GM12891 (cell line): ENCODE measurements at regions not wholly inside any gene's neighbourhood (a gene's known extent, or its start where the extent isn't known, plus 50 kb on each side); places are given as distances from the start of the nearest gene placed in this dataset.

ENCODE experiments used
- DNase-seq: peaks from one replicate; pipeline ENCODE4 v3.0.0; 2011; ENCODE audit warnings: low spot score; ENCODE audit not compliant: insufficient read length
- FAIRE-seq: peaks from 2 replicates; lab custom pipeline; 2011; peaks lifted over from hg19 to GRCh38; lab: Jason Lieb, UNC
- PAX5 ChIP-seq: IDR thresholded peaks from 2 replicates; pipeline ENCODE4 v1.6.1; 2011; ENCODE audit warnings: low read length, moderate library complexity, mild to moderate bottlenecking; ENCODE audit not compliant: insufficient read depth, severe bottlenecking
- POLR2A ChIP-seq: IDR thresholded peaks from 2 replicates; pipeline ENCODE4 v1.6.1; 2011; ENCODE audit warnings: low read depth, low read length, control low read depth
- POLR2AphosphoS5 ChIP-seq: IDR thresholded peaks from 2 replicates; pipeline ENCODE4 v1.6.1; 2011; ENCODE audit warnings: low read depth, low read length, control low read depth
- POU2F2 ChIP-seq: IDR thresholded peaks from 2 replicates; pipeline ENCODE4 v1.6.1; 2011; ENCODE audit warnings: low read depth, mild to moderate bottlenecking, control low read depth, low read length, moderate library complexity
- SPI1 ChIP-seq: IDR thresholded peaks from 2 replicates; pipeline ENCODE4 v1.6.1; 2011; ENCODE audit warnings: low read depth, low read length, control low read depth
- TAF1 ChIP-seq: IDR thresholded peaks from 2 replicates; pipeline ENCODE4 v1.6.1; 2011; ENCODE audit warnings: low read depth, low read length, control low read depth

- DNase-seq (no peak), FAIRE-seq (no peak)
- TF ChIP-seq PAX5 (no peak), POLR2AphosphoS5 (no peak), TAF1 (no peak), POLR2A (no peak), SPI1 (no peak), POU2F2 (no peak)
Observed at GRCh38 chr13:80642641-80643040, 301.7 kb upstream of the SPRY2 start.

GRCh38 chr13:80633251-80633650, 292.3 kb upstream of the SPRY2 start:
- FAIRE-seq (no peak), DNase-seq (no peak)
- TF ChIP-seq POLR2A: no peak
- TF ChIP-seq TAF1: no peak
- TF ChIP-seq SPI1: no peak
- TF ChIP-seq POU2F2: no peak
- TF ChIP-seq POLR2AphosphoS5: no peak
- no peak for TF ChIP-seq PAX5

GRCh38 chr13:80630685-80631121, 289.8 kb upstream of the SPRY2 start:
- TF ChIP-seq TAF1 (no peak), PAX5 (no peak), POLR2AphosphoS5 (no peak), SPI1 (no peak), POLR2A (no peak), POU2F2 (no peak)
- no peak for DNase-seq
- no peak for FAIRE-seq

- no peak for FAIRE-seq
- DNase-seq: no peak
- TF ChIP-seq POLR2A (no peak), PAX5 (no peak)
Observed at GRCh38 chr13:80618781-80619180, 277.9 kb upstream of the SPRY2 start.

GRCh38 chr13:80612804-80613203, 271.9 kb upstream of the SPRY2 start:
- TF ChIP-seq POLR2AphosphoS5: no peak
- TF ChIP-seq TAF1: no peak
- no peak for TF ChIP-seq POLR2A
- no peak for DNase-seq
- no peak for FAIRE-seq

GRCh38 chr13:80611310-80611709, 270.4 kb upstream of the SPRY2 start:
- DNase-seq (no peak), FAIRE-seq (no peak)
- no peak for TF ChIP-seq PAX5
- TF ChIP-seq SPI1: no peak
- TF ChIP-seq POLR2AphosphoS5: no peak
- no peak for TF ChIP-seq TAF1
- no peak for TF ChIP-seq POU2F2
- TF ChIP-seq POLR2A: no peak

GRCh38 chr13:80605716-80606115, 264.8 kb upstream of the SPRY2 start:
- TF ChIP-seq POLR2AphosphoS5: no peak
- TF ChIP-seq POLR2A: no peak
- no peak for TF ChIP-seq SPI1
- no peak for TF ChIP-seq POU2F2
- no peak for DNase-seq
- FAIRE-seq: no peak

- FAIRE-seq (no peak), DNase-seq (no peak)
- TF ChIP-seq POU2F2 (no peak), POLR2AphosphoS5 (no peak), SPI1 (no peak), TAF1 (no peak)
Observed at GRCh38 chr13:80605011-80605410, 264.1 kb upstream of the SPRY2 start.

GRCh38 chr13:80604098-80604497, 263.2 kb upstream of the SPRY2 start:
- FAIRE-seq: no peak
- no peak for TF ChIP-seq SPI1
- no peak for TF ChIP-seq PAX5
- TF ChIP-seq POU2F2: no peak
- TF ChIP-seq TAF1: no peak
- no peak for TF ChIP-seq POLR2AphosphoS5
- TF ChIP-seq POLR2A: no peak
- DNase-seq: no peak

- FAIRE-seq (no peak), DNase-seq (no peak)
- TF ChIP-seq PAX5: no peak
- TF ChIP-seq POLR2AphosphoS5: no peak
- no peak for TF ChIP-seq TAF1
- no peak for TF ChIP-seq POU2F2
- no peak for TF ChIP-seq POLR2A
- no peak for TF ChIP-seq SPI1
Observed at GRCh38 chr13:80603351-80603750, 262.4 kb upstream of the SPRY2 start.

- FAIRE-seq: no peak
Observed at GRCh38 chr13:80599765-80600164, 258.8 kb upstream of the SPRY2 start.

GRCh38 chr13:80598189-80598588, 257.3 kb upstream of the SPRY2 start:
- DNase-seq: no peak
- no peak for FAIRE-seq
- TF ChIP-seq TAF1 (no peak), POLR2A (no peak), SPI1 (no peak), PAX5 (no peak), POLR2AphosphoS5 (no peak), POU2F2 (no peak)

More at GRCh38 chr13:80599765-80600164, 258.8 kb upstream of the SPRY2 start:
- DNase-seq: no peak
- TF ChIP-seq SPI1: no peak
- TF ChIP-seq POLR2AphosphoS5: no peak
- no peak for TF ChIP-seq POLR2A
- TF ChIP-seq TAF1: no peak
- TF ChIP-seq POU2F2: no peak
- no peak for TF ChIP-seq PAX5
